NCI-H2107 treated with DMSO at 0.1 percent for 48 hours (cell line): ENCODE measurements at regions not wholly inside any gene's neighbourhood (a gene's known extent, or its start where the extent isn't known, plus 50 kb on each side); places are given as distances from the start of the nearest gene placed in this dataset.
"Not testable (repeated sequence)": the region's sequence is repeated elsewhere in the genome, so short reads cannot be mapped to it uniquely, and the experiment has no call there.

Experiments used
- DNase-seq: peaks from one replicate; lab custom pipeline; 2025; ENCODE audit not compliant: unreplicated experiment; lab: John Stamatoyannopoulos, UW

GRCh38 chr11:46223252-46223513 is 54.3 kb upstream of the CREB3L1 start:
- no peak for DNase-seq

DNA sequence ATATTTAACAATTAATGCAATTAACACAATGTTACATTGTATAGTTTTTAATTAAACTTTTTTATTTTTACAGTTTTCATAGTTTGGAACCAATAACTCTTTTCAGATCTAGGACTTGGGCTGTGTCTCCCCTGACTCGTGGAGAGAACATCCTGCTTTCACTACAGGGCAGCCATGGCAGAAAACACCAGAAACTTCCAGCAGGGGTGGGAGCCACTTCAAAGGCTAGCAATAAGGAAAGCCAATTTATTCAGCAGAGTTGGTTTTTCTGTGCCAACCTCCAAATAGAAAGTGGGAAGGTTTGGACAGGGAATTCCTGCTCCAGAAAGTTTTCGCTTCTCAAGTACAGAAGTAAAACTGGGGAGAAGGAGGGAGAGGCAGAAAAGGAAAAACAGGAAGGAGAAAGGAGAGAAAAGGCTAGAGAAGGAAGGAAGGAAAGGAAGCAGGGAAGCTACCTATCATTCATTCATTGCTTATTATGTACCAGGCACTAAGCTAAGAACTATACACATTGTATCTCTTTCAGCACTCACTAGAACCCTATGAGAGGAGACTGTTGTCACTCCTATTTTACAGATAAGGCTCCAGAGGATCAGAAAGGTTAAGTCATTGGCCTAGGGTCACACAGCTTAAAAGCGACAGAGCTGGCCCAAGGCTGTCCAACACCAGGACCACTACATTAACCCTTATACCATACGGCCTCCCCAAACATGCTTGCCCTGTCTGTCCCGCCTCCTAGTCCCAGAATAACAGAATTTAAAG is 54.8 kb upstream of the CREB3L1 start:
- DNase-seq: no peak

GRCh38 chr11:46220313-46220712 is 57.1 kb upstream of the CREB3L1 start:
- no peak for DNase-seq

DNA sequence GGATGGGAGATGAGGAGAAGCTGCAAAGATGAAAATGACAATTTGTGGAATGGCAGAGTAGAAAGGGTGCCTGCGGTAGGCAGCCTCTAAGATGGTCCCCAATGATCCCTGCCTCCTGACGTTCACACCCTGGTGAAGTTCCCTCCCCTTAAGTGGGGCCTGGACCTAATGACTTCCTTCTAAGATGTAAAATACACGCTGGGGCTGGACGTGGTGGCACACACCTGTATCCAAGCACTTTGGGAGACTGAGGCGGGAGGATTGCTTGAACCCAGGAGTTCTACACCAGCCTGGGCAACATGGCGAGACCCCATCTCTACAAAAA is 60.7 kb upstream of the CREB3L1 start:
- no peak for DNase-seq

GRCh38 chr11:46216019-46216764 is 61.3 kb upstream of the CREB3L1 start:
- DNase-seq: peak; percentile 39

GRCh38 chr11:46215208-46215931 is 62.1 kb upstream of the CREB3L1 start:
- DNase-seq: no peak

GRCh38 chr11:46212720-46213119 is 64.7 kb upstream of the CREB3L1 start:
- no peak for DNase-seq

DNA sequence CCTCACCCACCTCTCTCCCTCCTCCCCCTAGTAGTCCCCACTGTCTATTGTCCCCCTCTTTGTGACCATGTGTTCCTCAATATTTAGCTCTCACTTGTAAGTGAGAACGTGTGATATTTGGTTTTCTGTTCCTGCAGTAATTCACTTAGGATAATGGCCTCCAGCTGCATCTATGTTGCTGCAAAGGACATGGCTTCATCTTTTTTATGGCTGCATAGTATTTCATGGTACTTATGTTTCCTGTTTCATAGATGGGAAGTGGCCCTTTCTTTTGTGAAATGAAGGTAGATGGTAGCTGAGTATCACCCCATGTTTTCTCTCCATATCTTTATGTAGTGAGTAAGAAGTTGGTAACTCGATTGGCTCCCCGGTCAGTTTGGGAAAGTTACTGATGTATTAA is 66.6 kb upstream of the CREB3L1 start:
- DNase-seq: no peak

GRCh38 chr11:46210133-46210636 is 67.3 kb upstream of the CREB3L1 start:
- DNase-seq: no peak

GRCh38 chr11:46209624-46210023 is 67.8 kb upstream of the CREB3L1 start:
- not testable (repeated sequence) for DNase-seq

DNA sequence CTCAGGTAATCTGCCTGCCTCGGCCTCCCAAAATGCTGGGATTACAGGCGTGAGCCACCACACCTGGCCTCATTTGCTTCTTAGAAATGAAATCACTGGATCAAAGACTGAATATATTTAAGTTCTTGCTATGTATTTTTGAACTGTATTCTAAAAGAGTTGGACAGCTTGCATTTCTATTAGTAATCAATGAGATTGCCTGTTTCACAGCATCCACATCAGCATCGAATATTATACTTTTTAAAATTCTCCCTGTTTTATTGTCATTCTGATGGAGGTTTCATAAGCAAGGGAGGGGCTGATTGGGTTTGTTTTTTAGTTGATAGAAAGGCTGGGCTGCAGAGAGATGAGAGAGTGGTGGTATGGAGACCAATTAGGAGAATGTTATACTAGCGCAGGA is 68.7 kb upstream of the CREB3L1 start:
- DNase-seq: no peak

- no peak for DNase-seq
These were observed 70.2 kb upstream of the CREB3L1 start for GRCh38 chr11:46207270-46207669.

GRCh38 chr11:46204415-46204814 is 73.0 kb upstream of the CREB3L1 start:
- not testable (repeated sequence) for DNase-seq

DNA sequence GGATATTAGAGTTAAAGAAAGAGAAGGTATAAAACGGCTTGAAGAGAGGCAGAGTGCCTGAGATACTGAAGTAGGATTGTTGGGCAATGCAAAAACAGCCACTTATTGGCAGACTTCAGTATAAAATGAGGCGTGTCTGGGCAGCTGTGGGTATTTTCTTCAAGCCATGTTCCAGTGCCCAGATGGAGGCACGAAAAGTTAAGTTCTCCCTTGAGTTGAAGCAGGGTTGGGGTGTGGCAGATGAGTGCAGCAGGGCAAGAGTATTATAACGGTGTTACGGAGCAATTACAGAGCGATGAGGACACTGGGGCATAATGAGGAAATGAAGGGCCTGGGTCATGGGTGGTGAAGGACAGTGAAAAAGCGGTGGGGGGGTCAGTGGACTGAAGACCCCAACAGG is 73.7 kb upstream of the CREB3L1 start:
- no peak for DNase-seq

GRCh38 chr11:46202696-46203391 is 74.6 kb upstream of the CREB3L1 start:
- no peak for DNase-seq

DNA sequence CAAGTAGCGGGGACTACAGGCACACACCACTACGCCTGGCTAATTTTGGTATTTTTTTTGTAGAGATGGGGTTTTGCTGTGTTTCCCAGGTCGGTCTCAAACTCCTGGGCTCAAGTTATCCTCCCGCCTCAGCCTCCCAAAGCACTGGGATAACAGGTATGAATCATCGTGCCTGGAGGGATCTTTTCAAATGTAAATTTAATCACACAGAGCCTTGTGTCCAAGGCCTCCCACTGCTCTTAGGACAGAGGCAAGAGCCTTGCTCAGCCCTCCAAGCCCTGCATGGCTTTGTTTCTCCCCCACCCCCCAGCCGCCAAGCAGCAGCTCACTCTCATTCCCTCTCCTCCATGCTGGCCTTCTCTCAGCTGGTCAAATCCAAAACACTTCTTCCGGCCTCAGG is 75.3 kb upstream of the CREB3L1 start:
- DNase-seq: no peak

DNA sequence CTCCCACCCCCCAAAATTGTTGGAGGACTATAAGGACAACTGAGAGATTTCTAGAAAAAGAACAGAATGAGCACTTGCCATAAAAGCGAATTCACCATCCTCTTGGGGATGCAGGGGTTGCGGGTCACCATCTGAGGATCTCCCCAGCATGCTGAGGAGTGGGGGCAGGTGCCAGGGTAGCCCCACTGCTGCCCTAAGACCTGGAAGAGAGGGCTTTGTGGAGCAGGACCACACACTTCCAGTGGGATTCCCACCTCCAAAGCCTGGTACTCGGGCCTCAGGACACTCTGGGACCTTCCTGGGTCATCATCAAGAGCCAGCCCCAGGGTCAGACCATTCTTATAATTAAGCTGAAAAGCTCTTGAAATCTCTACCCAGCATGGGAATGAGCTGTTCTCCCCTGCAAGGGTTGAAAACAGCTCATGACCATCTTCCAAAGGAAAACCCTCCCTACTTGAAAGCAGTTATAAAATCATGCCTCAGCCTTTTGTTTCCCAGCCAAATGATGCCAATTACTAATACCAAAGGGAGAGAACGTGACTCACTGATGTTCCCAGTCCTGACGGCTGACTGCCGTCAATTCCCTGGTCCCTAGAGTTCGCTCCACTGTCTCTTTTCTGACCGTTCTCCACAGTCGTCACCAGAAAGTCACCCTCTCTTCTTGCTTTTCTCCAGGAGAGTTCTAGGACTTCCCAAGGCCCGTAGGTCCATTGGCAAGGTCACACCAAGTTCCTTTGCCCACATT is 76.8 kb upstream of the CREB3L1 start:
- DNase-seq: no peak

GRCh38 chr11:46198245-46199240 is 77.3 kb upstream of the PHF21A start:
- DNase-seq: no peak

DNA sequence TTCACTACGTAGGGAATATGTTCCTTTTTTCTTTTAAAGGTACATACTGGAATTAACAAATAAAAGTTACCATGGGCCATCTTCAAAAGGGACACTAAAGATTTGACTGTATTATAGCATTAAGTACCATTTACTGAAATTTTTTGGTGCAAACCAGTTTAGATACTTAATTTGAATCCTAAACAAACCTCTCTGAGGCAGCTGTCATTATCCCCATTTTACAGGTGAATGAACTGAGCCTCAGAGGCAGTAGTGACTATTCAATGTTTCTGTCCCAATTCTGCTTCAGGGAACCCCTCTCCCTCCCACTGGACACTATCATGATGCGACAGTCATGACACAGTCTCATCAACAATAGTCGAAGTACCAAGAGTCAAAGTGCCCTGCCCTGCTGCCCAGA is 76.2 kb upstream of the PHF21A start:
- DNase-seq: no peak

GRCh38 chr11:46188017-46188416 is 66.8 kb upstream of the PHF21A start:
- DNase-seq: no peak
